NOMO-1 treated with dmso at 0.1 percent for 144 hours (cell line): ENCODE measurements at regions not wholly inside any gene's neighbourhood (a gene's known extent, or its start where the extent isn't known, plus 50 kb on each side); places are given as distances from the start of the nearest gene placed in this dataset.
"Not testable (repeated sequence)": the region's sequence is repeated elsewhere in the genome, so short reads cannot be mapped to it uniquely, and the experiment has no call there.

Experiments used
- DNase-seq: peaks from one replicate; lab custom pipeline; 2025; ENCODE audit not compliant: unreplicated experiment; lab: John Stamatoyannopoulos, UW

DNA sequence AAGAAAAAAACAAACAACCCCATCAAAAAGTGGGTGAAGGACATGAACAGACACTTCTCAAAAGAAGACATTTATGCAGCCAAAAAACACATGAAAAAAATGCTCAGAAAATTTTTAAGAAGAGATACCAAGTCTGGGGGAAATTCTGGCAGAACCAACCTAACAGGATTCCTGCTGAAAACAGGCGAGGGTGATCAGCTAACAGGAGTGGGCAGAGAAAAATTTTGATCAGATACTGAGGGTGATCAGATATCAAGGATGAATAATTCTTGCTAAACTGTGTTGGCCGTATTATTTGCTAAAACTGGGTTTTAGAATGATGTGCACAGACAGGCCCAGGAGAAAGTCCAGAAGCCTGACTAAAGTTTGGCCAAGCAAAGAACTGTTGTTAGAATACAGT is 557.3 kb downstream of the CD109 start:
- DNase-seq: no peak

DNA sequence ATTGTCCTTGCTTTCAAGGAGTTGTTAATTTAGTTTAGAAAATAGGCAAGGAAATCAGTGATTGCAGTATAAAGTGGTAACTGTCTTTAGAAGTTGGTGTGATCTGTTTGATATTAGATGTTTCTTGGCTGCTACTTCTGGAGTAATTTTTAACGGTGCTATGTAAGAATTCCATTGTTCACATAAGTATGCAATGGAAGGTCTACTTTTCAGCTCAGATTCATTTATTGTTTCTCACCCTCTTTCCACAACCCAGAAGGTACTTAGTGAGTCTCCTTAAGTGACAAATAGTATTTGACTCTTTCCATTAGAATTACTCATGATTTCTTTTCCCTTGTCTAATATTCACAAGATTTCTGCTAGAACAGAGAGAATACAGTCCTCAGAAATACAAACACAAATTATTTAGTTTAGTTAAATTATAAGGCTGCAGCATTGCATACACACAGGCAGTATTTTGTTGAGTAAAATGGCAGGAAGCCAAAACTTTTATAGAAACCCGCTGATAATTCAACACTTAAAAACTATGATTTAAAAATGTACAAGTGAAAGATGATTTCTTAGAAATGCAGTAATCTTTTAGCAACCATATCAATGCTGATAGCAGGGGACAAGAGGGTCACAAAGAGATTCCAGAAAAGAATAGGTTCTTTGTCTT is 554.3 kb downstream of the CD109 start:
- no peak for DNase-seq

DNA sequence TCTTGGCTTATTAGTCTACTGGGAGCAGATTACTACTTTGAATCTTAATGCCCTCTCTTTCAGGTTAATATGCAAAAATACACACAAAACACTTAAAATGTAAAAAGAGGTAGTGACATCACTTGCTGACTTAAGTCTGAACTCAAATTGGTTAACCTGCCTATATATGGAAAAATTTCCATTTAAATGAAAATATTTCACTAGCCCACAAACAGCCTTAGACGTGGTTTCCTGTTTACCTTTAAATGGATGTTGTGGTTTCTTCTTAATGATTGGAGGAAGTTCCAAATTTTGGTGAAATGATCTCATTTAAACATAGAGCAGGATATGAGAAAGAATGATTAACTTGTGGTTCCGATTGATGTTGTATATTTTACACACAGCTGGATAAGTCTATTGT is 553.7 kb downstream of the CD109 start:
- DNase-seq: no peak

DNA sequence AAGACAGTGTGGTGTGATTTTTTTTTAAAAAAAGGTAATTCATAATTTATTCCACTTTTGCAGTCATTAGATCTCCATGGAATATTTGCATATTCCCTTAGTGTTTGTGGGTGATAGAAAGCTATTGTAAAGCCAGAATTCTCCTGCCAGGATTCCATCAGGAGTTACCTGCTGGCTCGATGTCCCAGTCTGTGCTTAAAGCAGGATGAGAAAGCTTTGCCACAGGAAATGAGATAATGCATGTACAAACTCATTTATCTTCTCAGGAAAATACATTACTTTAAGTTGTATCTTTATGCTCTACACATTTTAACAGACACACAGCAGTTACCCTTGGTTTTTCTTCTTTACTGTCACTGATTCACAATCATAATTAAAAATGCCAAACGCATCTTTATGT is 553.0 kb downstream of the CD109 start:
- no peak for DNase-seq

DNA sequence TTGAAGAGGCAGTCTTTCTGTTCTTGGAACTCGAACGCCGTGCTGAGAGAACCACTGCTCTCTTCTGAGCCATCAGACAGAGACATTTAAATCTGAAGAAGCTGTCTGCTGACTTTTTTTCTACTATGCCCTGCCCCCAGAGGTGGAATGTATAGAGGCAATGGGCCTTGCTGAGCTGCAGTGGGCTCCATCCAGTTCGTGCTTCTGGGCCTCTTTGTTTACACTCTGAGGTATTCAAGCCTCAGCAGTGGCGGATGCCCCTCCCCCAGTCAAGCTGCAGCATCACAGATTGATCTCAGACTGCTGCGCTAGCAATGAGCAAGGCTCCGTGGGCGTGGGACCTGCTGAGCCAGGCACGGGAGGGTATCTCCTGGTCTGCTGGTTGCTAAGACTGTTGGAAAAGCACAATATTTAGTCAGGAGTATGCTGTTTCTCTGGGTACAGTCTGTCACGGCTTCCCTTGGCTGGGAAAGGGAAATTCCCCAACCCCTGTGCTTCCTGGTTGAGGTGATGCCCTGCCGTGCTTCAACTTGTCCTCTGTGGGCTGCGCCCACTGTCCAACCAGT is 526.8 kb downstream of the CD109 start:
- DNase-seq: no peak

DNA sequence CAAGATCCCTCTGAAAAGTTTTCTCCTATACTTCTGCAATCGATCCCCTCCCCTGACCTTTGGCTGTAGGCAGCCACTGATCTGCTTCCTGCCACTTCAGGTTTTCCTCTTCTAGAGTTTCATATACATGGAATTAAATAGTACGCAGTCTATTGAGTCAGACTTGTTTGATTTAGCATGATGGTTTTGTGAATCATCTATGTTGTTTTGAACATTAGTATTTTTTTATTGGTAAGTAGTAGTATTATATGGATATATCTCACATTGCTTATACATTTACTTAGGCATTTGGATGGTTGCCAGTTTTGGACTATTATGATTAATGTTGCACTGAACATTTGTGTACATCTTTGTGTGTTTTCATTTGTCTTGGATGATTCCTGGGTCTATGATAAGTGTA is 518.0 kb downstream of the CD109 start:
- DNase-seq: no peak

DNA sequence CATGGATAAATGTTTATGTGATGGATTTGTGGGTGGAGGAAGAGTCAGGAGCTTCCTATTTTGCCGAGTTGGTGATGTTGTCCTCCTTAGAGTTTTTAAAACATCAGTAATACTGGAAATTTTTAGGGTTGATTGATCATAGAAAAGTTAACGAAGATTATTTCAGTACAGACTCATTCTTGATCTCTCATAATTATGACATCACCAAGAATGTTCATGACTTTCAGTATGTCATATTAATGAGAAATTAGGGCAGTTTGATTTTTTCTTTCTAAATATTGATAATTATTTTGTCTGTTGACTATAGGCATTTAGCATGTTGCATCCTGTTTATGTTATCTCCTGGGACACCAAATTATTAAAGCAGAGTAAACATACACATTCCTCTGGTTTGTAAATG is 512.2 kb downstream of the CD109 start:
- no peak for DNase-seq

DNA sequence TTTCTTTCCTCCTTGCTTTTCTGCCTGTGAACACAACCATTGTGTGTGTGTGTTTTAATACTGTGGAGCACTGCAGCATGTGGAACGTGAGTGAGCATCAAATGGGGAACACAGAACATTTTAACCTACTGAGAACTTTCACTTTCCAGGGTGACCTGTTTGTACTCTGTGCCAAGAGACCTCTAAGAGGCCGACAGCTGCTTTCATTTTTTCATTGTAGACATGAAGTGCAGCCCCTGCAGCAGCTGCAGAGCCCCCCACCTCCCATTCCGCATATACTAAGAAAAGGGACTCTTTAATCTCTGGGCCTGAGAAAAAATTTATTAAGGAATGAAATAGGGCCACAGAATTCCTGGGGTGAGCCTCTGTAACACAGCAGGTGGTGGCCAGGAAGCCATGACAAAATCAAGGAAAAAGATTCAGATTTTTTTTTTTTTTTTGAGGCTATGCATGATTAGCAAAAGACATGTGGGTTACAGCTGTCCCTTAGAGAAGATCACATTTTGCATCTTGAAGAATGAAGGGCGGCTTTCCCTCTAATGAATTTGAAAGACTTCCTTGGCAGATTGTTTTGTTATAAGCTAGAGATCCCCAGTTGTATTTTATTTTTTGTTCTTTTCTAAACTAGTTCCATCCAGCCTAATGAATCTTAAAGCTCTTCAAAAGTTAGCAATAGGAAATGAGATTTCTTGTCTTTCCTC is 503.4 kb downstream of the CD109 start:
- no peak for DNase-seq

DNA sequence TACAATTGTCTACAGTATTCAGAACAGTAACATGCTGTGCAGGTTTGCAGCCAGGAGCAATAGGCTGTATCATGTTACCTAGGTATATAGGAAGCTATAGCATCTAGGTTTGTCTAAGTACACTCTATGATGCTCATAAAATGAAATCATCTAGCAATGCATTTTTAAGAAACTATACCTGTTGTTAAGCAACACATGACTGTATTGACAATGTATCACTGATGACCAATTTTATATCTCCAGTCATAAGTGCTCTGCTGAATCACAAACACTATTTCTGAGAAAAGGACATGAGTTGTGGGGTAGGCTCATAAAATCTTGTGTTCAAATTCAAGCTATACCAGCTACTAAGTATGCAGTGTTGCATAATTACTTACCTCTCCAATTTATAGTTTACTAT is 501.3 kb downstream of the CD109 start:
- DNase-seq: no peak

DNA sequence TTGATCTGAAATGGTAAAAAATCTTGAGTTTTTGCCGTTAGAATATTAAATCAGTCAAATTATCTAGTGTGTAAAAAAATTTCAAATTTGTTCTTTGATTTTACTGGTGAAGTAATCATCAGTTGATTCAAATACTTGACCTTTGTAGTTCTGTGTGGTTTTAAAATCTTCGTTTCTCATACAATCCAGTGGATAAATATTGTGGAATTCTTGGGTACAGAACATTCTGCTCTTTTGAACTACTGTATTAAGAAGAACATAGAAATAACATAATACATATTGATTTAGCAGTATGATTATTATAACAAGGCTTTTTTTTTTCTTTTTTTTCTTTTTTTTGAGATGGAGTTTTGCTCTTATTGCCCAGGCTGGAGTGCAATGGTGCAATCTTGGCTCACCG is 491.8 kb downstream of the CD109 start:
- DNase-seq: no peak

DNA sequence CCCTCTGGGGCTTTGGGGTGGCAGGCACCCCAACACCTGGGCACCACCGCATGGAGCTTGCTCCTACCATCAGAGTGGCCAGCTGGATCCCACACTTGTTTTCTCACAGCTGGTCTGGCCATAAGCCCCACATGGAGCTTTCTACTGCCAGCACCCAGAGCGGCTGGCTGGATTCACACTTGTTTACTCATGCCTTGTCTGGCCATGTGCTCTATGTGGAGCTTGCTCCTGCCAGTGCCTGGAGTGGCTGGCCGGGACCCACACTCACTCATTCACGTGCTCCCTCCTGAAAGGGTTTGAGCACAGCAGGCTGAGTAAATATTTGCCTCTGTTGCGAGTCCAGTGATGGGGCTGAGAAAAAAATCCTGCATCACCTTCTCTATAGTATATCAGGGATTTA is 487.0 kb downstream of the CD109 start:
- no peak for DNase-seq

DNA sequence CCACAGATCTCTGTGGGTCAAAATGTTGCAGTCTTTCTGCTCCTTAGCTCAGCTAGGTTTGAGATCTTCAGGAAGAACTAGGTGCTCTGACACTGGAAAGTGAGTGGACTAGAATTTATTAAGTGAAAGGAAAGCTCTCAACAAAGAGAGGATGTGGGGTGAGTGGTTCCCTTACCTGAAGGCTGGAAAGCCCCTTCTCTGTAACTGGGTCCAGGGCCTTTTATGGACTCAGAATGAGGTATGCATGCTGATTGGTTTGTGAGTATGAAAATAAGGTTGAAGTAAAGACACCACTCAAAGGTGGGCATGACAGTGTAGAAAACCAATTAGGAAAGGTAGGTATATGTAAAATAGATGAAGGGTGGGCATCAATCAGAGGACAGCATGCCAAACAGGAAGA is 485.5 kb downstream of the CD109 start:
- no peak for DNase-seq

DNA sequence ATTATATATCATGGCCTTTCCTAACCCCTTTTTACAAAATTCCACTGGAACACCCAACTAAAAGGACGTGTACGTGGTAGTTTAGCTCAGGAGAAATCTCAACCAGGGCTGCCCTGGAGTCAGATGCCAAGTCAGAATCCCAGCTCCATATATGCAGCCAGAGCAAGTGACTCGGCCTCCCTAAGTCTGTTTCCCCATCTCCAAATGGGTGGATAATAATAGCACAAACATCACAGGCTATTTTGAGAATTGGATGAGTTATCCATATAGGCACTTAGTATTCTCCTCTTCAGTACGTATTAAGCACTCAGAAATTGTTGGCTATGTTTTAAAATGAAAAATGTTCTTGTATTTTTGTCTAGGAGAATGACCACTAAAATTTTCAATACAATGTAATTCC is 481.5 kb downstream of the CD109 start:
- no peak for DNase-seq

DNA sequence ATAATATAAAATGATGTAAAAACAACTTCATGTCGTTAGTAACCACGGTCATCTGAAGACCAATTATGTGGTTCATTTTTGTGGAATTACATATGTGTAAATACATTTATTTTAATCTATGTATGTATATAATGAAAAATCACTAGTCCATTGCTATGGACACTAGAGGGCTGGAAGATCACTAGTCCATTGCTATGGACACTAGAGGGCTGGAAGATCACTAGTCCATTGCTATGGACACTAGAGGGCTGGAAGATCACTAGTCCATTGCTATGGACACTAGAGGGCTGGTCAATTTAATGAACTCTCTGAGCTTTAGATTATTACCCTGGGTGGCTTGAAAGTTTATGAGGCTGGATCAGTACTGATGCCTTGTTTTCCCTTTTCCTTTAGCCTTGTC is 474.5 kb downstream of the CD109 start:
- DNase-seq: not testable (repeated sequence)

DNA sequence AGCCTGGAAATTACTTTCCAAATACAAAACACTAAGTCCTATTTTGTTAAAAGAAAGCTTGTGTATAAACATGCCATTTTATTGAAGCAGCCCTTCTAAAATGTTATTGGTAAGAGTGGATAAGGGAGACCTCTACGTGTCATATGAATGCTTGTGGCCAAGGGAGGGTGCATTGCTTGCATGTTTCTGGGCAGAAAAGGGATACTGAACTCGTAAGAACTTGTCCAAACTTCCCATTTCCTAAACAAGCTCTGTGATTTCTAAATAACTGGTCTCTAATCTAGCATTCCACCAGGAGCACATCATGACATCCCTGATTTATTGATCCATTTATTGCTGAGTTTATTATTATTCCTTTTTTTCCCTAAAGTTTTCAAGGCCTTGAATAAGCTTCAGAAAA is 474.1 kb downstream of the CD109 start:
- DNase-seq: no peak

DNA sequence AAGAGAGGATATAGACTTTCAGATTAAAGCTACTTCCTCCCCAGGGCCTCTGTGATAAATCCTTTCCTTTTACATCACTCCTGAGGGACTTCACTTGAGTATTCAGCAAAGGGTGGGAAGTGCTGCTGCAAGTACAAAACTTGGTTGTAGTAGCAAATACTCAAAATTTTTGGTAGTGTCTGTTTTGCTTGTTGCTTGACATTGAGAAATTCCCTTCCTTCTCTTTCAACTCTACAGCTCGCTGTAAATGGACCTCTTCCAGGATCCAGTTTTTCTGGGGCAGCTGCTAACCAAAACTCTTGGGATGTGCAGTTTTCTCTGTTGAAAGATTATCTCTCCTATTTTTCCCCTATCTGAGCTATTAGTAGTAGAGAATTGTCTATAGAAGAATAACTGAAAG is 472.0 kb downstream of the CD109 start:
- no peak for DNase-seq

DNA sequence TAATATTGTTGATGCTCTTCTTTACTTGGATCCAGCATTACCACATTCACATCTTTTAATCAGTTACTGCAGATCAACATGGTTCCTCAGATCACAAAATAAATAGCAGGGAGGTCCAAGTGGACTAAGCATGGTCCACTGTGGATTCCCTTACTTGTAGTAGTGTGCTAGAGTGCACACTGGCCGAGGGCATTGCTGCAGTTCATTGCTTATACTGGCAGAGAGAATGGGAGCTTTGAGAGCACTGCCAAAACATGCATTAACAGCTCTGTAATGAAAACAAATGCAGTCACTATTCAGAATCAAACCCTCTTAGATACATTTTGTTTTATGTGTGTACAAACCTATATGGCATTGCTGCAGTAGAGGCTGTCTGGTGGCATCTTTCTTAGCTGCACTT is 471.5 kb downstream of the CD109 start:
- DNase-seq: no peak

DNA sequence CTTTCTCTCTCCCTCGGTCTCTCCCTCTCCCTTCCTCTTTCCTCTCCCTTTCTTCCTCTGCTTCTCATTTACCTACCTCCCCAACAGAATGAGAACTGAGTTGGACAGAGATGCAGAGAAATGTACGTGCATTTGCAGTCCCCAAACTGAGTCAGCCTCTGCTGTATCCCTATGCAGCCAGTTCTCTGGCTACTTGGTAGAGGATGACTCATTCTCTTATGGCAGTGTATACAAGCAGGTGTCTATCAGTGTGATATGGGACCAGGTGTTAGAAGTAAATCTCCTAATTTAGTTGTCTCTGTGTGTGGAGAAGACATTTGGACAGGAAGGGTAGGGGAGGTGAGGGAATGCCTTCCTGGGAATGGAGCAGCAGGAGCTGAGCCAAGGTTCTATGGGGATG is 470.8 kb downstream of the CD109 start:
- DNase-seq: no peak

DNA sequence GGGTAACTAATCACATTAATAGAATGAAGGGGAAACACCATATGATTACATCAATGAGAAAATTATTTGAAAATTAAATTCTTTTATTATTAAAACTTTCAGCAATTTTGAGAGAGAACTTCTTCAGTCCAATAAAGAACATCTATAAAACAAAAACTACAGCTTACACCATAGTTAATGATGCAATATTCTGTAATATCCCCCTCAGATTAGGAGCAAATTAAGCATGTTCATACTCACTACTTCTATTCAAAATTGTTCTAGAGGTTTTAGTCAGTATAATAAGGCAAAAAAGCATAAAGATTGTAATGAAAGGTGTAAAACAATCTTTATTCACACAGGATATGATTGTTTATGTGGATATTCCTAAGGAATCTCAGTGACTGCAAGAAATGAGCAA is 465.4 kb downstream of the CD109 start:
- no peak for DNase-seq

DNA sequence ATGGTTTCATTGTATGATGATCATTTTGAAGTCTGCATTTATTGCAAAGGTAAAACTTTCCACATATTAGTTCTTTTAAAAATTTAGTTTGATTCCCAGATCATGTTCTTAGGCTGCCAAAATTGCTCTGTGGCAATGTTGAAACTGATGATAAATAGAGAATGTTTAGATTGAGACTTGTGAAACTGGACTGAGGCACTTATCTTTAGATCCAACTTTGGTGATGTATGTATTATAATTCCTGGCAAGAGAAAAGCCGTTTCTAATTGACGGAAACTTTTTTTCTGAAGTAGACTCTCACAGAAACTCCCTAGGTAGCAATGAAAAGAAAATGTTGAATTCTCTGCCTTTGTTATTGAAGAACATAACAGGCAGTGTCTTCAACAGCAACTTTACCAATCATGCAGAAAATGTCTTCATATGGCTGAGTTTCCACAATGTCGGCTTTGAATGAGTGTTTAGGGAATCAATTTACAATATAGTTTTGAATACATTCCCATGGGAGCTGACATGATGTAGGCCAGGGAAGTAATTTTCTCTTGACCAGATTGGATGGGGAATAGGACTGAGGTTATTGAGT is 456.2 kb downstream of the CD109 start:
- no peak for DNase-seq

DNA sequence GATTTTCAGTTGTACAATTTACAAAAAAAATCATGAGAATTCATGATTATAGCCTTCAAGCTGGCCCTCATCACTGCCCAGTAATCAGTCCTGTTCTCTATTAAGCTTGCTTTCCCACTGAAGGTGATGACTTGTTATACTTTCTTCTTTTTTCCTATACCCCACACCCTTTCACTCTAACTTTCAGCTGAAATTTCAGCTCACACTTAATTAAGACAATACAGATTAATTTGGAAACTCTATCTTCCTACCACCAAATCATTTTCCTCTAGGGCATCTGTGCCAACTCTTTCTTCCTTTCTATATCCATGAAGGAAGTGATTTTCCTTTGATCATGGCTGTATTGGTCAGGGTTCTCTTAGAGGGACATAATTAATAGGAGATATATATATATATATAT is 449.9 kb downstream of the CD109 start:
- no peak for DNase-seq

DNA sequence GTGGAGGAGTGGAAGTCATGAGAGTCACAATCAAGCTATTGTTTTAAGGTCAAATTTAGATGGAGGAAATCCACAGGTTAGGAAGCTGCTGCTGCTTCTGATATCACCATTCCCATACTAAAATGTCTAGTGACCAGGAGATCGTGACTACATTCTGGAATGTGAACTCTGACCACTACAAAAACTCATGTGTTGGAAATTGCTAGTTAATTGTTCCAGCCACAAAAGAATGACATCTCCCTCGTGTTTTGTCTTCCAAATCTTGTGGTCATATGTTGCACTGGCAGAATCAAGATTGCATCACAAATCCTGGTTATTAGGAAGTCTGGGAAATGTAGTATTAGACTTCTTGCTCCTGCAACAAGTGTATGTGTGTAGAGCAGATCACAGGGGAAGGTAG is 441.9 kb downstream of the CD109 start:
- DNase-seq: no peak
